ENCODE measurements at regions not wholly inside any gene's neighbourhood (a gene's known extent, or its start where the extent isn't known, plus 50 kb on each side); places are given as distances from the start of the nearest gene placed in this dataset.

DNA sequence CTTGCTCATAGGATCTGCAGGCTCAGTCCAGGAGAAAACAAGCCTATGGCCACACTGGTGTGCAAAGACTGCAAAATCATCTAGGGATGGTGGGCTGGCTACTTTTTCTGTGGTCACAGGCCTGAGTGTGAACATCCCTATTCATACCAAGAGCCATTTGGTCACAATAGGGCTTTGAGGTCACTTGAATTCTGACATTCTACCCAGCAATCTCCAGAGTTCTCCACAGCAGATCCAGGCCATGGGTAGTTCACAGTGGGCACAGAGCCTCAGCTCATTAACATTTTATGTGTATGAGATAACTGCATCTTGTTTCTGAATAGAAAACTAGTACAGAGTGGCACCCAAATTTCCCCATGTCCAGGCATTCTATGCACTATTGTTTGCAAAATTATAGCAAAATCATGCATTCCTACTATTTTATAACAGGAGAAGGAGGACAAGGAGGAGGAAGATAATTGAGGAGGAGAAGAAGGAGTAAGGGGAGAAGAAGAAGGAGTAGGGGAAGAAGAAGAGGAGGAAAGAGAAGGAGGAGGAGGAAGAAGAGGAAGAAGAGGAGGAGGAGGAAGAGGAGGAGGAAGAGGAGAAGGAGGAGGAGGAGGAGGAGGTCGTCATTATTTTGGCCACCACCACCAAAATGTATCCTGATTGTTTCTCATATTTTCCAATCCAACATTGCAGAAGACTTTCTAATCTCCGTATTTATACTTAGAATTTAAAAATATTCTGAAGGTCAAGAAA lies 129.0 kb downstream of the SEMA6D start:
- no peak for TF ChIP-seq CTCF (IDR thresholded peaks at IDR 0.05; ENCODE audit: insufficient read depth, low read length, missing control alignments)
- ChIA-PET CTCF (interaction anchor here (1.1 kb wide), 1 partner anchor 653 kb away, joined by 3 read pairs; no protein-coding TSS in a partner anchor), POLR2A (no interaction called here)
- no peak for DNase-seq (ENCODE audit: low read depth, low spot score)
- H3K4me3 ChIP-seq (ENCODE audit: low read depth, low read length), result no peak overlapping the region

DNA sequence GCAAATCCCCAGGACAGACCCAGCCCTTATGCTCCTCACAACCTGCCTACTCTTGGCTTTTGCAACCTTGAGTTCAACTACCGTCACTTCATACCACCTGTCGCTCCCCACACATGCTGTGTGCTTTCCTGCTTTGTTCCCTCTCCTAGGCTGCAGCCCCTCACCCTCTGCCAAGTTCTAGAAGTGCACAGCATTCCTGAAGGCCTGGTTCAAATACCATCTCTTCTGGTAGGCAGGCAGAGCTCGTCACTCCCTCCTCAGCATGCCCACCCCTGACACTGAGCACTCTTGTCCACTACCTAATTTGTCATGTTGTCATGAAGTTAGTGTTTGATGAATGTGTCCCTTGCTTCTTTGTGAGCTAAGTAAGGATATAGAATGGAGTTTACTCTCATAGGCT lies 129.6 kb downstream of the SEMA6D start:
- no peak overlapping the region for H3K4me3 ChIP-seq (ENCODE audit: low read depth, low read length)
- POLR2A ChIA-PET, result no interaction called here
- no peak for DNase-seq (ENCODE audit: low read depth, low spot score)
- no peak for TF ChIP-seq CTCF (IDR thresholded peaks at IDR 0.05; ENCODE audit: insufficient read depth, low read length, missing control alignments)
- CTCF ChIA-PET, result no interaction called here

DNA sequence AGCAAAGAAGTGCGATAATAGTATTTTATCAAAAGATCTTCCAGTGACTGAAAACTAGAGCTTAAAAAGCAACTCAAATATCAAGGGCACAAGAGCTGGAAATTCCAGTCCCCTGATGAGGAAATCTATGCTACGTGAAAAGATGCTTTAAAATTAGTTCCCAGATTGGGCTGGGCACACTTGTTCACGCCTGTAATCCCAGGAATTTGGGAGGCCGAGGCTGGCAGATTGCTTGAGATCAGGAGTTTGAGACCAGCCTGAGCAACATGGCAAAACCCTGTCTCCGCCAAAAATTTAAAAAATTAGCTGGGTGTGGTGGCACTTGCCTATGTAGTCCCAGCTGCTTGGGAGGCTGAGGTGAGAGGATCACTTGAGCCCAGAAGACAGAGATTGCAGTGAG lies 138.8 kb downstream of the SEMA6D start:
- no peak for DNase-seq (ENCODE audit: low read depth, low spot score)
- CTCF ChIA-PET, result no interaction called here
- no peak overlapping the region for H3K4me3 ChIP-seq (ENCODE audit: low read depth, low read length)
- no peak for TF ChIP-seq CTCF (IDR thresholded peaks at IDR 0.05; ENCODE audit: insufficient read depth, low read length, missing control alignments)
- POLR2A ChIA-PET, result no interaction called here

DNA sequence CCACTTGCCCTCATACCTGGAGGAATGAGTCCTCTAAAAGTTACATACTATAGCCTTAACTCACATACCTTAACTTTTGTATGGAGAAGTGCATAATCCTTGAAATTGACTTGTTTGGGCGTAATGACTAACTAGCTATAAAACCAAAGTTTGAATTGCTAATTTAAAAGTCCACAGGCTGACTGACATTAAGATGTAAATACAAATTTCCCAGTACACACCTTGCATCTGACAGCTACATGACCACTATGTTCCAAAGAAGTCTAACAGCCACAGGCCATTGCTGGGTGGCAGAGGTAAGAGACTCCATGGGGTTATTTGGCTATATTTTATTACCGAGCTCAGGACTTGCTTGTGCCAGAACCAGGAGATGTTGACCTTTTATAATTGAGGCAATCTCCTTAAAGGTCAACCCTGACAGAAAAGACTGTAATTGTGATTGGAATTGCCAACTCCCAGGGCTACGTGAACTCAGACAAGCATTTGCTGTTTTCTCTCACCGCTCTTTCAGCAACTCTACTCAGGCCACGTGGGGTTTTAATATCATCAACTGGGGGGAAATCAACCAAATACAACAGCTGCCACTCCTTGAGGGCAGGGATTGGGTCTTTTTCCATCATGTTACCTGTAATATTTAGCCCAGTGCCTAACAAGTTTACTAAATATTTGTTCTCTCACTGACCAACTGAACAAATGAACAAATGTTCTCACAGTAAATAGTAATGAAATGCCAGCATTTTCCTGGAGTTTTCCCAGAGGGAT lies 139.9 kb downstream of the SEMA6D start:
- no peak overlapping the region for H3K4me3 ChIP-seq (ENCODE audit: low read depth, low read length)
- DNase-seq (ENCODE audit: low read depth, low spot score), result no peak
- CTCF ChIA-PET, result no interaction called here

DNA sequence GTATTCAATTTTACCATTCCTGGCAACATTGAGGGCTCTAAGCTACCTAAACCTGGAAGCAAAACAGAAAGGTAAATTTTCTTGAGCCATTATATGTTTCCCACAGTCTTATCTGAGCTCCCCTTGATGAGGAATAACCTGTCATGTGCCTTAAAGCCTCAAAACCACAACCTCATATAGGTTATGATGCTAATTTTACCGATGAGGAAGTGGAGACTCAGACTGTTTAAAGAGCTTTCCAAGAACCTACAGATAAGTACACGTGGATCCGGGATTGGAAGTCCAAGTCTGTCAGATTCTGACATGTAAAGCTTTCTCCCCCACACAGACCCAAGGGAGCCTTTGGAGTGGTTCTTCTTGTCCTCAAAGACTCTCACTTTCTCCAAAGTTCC lies 140.5 kb downstream of the SEMA6D start:
- ChIA-PET CTCF (no interaction called here), POLR2A (no interaction called here)
- TF ChIP-seq CTCF (IDR thresholded peaks at IDR 0.05; ENCODE audit: insufficient read depth, low read length, missing control alignments), result no peak
- DNase-seq (ENCODE audit: low read depth, low spot score), result no peak
- H3K4me3 ChIP-seq (ENCODE audit: low read depth, low read length), result no peak overlapping the region

More for the DNA sequence above, 139.9 kb downstream of the SEMA6D start:
- TF ChIP-seq CTCF (IDR thresholded peaks at IDR 0.05; ENCODE audit: insufficient read depth, low read length, missing control alignments), result no peak
- POLR2A ChIA-PET, result no interaction called here

- DNase-seq (ENCODE audit: low read depth, low spot score), result no peak
- POLR2A ChIA-PET, result no interaction called here
- H3K4me3 ChIP-seq (ENCODE audit: low read depth, low read length), result no peak overlapping the region
- CTCF ChIA-PET, result no interaction called here
- TF ChIP-seq CTCF (IDR thresholded peaks at IDR 0.05; ENCODE audit: insufficient read depth, low read length, missing control alignments), result no peak
These were observed 144.0 kb downstream of the SEMA6D start for GRCh38 chr15:47861111-47861903.
